GM10248 (cell line): ENCODE measurements at regions not wholly inside any gene's neighbourhood (a gene's known extent, or its start where the extent isn't known, plus 50 kb on each side); places are given as distances from the start of the nearest gene placed in this dataset.

Experiments used
- CTCF ChIA-PET: fragments of 300-600 bp; sonication (Branson Sonifier 250); formaldehyde crosslinking; extraction: SDS; loops from one replicate; lab custom pipeline; 2021; ENCODE audit warnings: antibody characterized with exemption; lab: Yijun Ruan, JAX
- POLR2A ChIA-PET: fragments of 350-650 bp; sonication (Branson Sonifier 250); formaldehyde crosslinking; extraction: SDS; loops from one replicate; lab custom pipeline; 2020; ENCODE audit warnings: antibody characterized with exemption; lab: Yijun Ruan, JAX
- DNase-seq: peaks from one replicate; pipeline ENCODE4 v3.0.0; 2012; ENCODE audit errors: extremely low spot score
- CTCF ChIP-seq: IDR thresholded peaks from 2 replicates; pipeline ENCODE4 v1.5.1; 2012; ENCODE audit warnings: mild to moderate bottlenecking, low read depth; ENCODE audit errors: extremely low read depth, missing control alignments, control extremely low read depth

- ChIA-PET CTCF (no interaction called here), POLR2A (no interaction called here)
- no peak for TF ChIP-seq CTCF
- no peak for DNase-seq
These were observed 634.8 kb downstream of the KCNJ2 start for GRCh38 chr17:70804161-70804560.

- TF ChIP-seq CTCF: no peak
- no peak for DNase-seq
- CTCF ChIA-PET: no interaction called here
- POLR2A ChIA-PET: no interaction called here
These were observed 639.3 kb downstream of the KCNJ2 start for GRCh38 chr17:70808596-70808995.

GRCh38 chr17:70810609-70811008 lies 641.3 kb downstream of the KCNJ2 start:
- ChIA-PET POLR2A (no interaction called here), CTCF (no interaction called here)
- TF ChIP-seq CTCF: no peak
- DNase-seq: no peak

GRCh38 chr17:70813355-70813930 lies 644.1 kb downstream of the KCNJ2 start:
- ChIA-PET POLR2A (no interaction called here), CTCF (no interaction called here)
- DNase-seq: no peak
- TF ChIP-seq CTCF: no peak

- POLR2A ChIA-PET: no interaction called here
- CTCF ChIA-PET: no interaction called here
- TF ChIP-seq CTCF: no peak
- no peak for DNase-seq
These were observed 649.9 kb downstream of the KCNJ2 start for GRCh38 chr17:70819183-70819582.

GRCh38 chr17:70820276-70820675 lies 650.9 kb downstream of the KCNJ2 start:
- POLR2A ChIA-PET: no interaction called here
- CTCF ChIA-PET: no interaction called here
- TF ChIP-seq CTCF: no peak
- no peak for DNase-seq
